PC-3 (cell line): ENCODE measurements at regions not wholly inside any gene's neighbourhood (a gene's known extent, or its start where the extent isn't known, plus 50 kb on each side); places are given as distances from the start of the nearest gene placed in this dataset.

ENCODE experiments used
- CTCF ChIP-seq: fragments of 300-600 bp; sonication (generic); conservative IDR thresholded peaks from 2 replicates; pipeline ENCODE4 v1.5.1; 2017; ENCODE audit warnings: antibody characterized with exemption, low read depth, mild to moderate bottlenecking, low read length
- EZH2 ChIP-seq: fragments of 300-600 bp; sonication (generic); IDR thresholded peaks from one replicate; pipeline ENCODE4 v1.6.1; 2017; ENCODE audit warnings: antibody characterized with exemption, mild to moderate bottlenecking, low read length; ENCODE audit not compliant: unreplicated experiment
- EZH2phosphoT487 ChIP-seq: fragments of 300-600 bp; sonication (generic); IDR thresholded peaks from 2 replicates; pipeline ENCODE4 v1.6.1; 2018; ENCODE audit warnings: mild to moderate bottlenecking, antibody characterized with exemption, low read length, borderline replicate concordance

- no peak for TF ChIP-seq EZH2
- TF ChIP-seq CTCF = no peak
- no peak for TF ChIP-seq EZH2phosphoT487
Observed at GRCh38 chr17:14489986-14490385, 189.1 kb downstream of the HS3ST3B1 start.
